SU-DHL-6 (cell line): ENCODE measurements at regions not wholly inside any gene's neighbourhood (a gene's known extent, or its start where the extent isn't known, plus 50 kb on each side); places are given as distances from the start of the nearest gene placed in this dataset.

ENCODE experiments used
- H2AFZ ChIP-seq: fragments of 200-600 bp; sonication (generic); 2 replicates; pipeline ENCODE4 v1.6.1; 2014; ENCODE audit warnings: low read depth, mild to moderate bottlenecking, moderate library complexity, mixed read lengths, antibody characterized with exemption, low read length; ENCODE audit not compliant: severe bottlenecking
- H3F3A ChIP-seq: fragments of 200-600 bp; shearing (Covaris generic); 2 replicates; pipeline ENCODE4 v1.6.0; 2016; ENCODE audit warnings: antibody characterized with exemption, mild to moderate bottlenecking; ENCODE audit not compliant: insufficient read depth
- H3K27ac ChIP-seq: fragments of 200-600 bp; sonication (generic); 2 replicates; pipeline ENCODE4 v1.5.1; 2016; ENCODE audit warnings: low read depth, mild to moderate bottlenecking, low read length, moderate library complexity, mixed read lengths
- H3K27me3 ChIP-seq: fragments of 200-600 bp; sonication (generic), shearing (Covaris generic); 2 replicates; pipeline ENCODE4 v1.6.0; 2014; ENCODE audit warnings: mild to moderate bottlenecking, low read length
- H3K36me3 ChIP-seq: fragments of 200-600 bp; sonication (generic); 2 replicates; pipeline ENCODE4 v1.6.1; 2014; ENCODE audit warnings: mild to moderate bottlenecking, low read length, mixed read lengths
- H3K4me2 ChIP-seq: fragments of 300-600, 200-600 bp; shearing (Covaris generic), sonication (generic); 2 replicates; pipeline ENCODE4 v1.6.0; 2014; ENCODE audit warnings: low read length, low read depth, mild to moderate bottlenecking; ENCODE audit not compliant: poor library complexity, severe bottlenecking
- H3K4me3 ChIP-seq: fragments of 200-600 bp; sonication (generic); 2 replicates; pipeline ENCODE4 v1.5.1; 2014; ENCODE audit warnings: antibody characterized with exemption, low read length, mild to moderate bottlenecking, mixed read lengths; ENCODE audit not compliant: insufficient read depth, poor library complexity, severe bottlenecking
- H3K79me2 ChIP-seq: fragments of 200-600 bp; sonication (generic); 2 replicates; pipeline ENCODE4 v1.6.1; 2014; ENCODE audit warnings: mild to moderate bottlenecking, low read length, moderate library complexity; ENCODE audit not compliant: insufficient read depth
- H3K9ac ChIP-seq: fragments of 200-600 bp; sonication (generic); 2 replicates; pipeline ENCODE4 v1.7.0; 2014; ENCODE audit warnings: mild to moderate bottlenecking, low read length
- H3K9me2 ChIP-seq: fragments of 200-600 bp; sonication (generic); replicated peaks from 2 replicates; pipeline ENCODE4 v1.6.1; 2014; ENCODE audit warnings: low read length; ENCODE audit not compliant: insufficient read depth
- H3K9me3 ChIP-seq: fragments of 200-600 bp; sonication (generic); 2 replicates; pipeline ENCODE4 v1.6.1; 2014; ENCODE audit warnings: low read length, mixed read lengths; ENCODE audit not compliant: insufficient read depth
- H4K20me1 ChIP-seq: fragments of 200-600 bp; sonication (generic); 2 replicates; pipeline ENCODE4 v1.6.1; 2014; ENCODE audit warnings: low read depth, mild to moderate bottlenecking, antibody characterized with exemption, low read length, moderate library complexity, mixed read lengths
- EZH2phosphoT487 ChIP-seq: fragments of 200-600 bp; sonication (generic), shearing (Covaris generic); conservative IDR thresholded peaks from 2 replicates; pipeline ENCODE4 v1.6.1; 2018; ENCODE audit warnings: mild to moderate bottlenecking, antibody characterized with exemption, low read length, moderate library complexity, mixed read lengths
- TF ChIP-seq, protein P1 (sequence below): fragments of 200-600 bp; sonication (generic); IDR thresholded peaks from one replicate; pipeline ENCODE4 v1.5.1; 2017; ENCODE audit warnings: antibody characterized with exemption, mild to moderate bottlenecking, low read length, moderate library complexity; ENCODE audit not compliant: insufficient read depth, poor library complexity, severe bottlenecking

DNA sequence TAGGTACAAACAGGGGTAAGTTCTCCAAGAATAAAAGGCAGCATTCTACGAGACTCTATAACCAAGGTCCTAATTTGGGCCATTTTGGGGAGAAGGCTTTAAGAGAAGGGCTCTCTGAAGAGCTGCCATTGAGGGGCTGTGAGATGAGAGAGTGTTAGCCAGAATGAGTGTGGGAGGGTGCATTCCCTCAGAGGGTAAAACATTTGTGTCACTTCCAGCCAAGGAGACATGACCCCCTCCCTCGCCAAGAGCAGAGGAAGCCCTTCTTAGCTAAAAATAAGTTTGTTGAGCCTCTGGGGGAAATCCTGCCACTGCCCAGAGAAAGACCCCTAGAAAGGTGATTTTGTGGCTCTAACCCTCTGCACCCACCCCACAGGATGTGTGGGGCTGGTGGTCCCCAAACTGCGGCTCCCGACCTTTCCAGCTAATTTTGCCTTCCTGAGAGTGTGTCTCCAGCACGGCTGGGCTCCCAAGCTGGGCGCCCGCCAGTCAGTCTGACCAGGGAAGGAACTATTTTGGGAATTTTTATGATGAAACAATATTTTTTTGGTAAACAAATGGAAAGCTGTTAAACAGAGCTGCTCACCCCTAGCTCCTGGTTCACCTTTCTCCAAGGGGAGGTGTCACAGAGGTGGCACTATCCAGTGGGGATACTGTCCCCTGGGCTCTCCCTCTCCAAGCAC, 65.9 kb upstream of the JDP2 start:
- Histone ChIP-seq H4K20me1 (no peaks in the 10 kb centered on the region), H3K79me2 (no peaks in the 10 kb centered on the region), H3K9me3 (no peaks in the 10 kb centered on the region), H3F3A (no peaks in the 10 kb centered on the region), H3K4me2 (no peak overlapping the region), H2AFZ (no peak overlapping the region), H3K9me2 (no peaks in the 10 kb centered on the region), H3K27ac (no peak overlapping the region), H3K9ac (no peak overlapping the region), H3K27me3 (no peaks in the 10 kb centered on the region), H3K36me3 (no peaks in the 10 kb centered on the region), H3K4me3 (no peak overlapping the region)
- TF ChIP-seq, protein P1, sequence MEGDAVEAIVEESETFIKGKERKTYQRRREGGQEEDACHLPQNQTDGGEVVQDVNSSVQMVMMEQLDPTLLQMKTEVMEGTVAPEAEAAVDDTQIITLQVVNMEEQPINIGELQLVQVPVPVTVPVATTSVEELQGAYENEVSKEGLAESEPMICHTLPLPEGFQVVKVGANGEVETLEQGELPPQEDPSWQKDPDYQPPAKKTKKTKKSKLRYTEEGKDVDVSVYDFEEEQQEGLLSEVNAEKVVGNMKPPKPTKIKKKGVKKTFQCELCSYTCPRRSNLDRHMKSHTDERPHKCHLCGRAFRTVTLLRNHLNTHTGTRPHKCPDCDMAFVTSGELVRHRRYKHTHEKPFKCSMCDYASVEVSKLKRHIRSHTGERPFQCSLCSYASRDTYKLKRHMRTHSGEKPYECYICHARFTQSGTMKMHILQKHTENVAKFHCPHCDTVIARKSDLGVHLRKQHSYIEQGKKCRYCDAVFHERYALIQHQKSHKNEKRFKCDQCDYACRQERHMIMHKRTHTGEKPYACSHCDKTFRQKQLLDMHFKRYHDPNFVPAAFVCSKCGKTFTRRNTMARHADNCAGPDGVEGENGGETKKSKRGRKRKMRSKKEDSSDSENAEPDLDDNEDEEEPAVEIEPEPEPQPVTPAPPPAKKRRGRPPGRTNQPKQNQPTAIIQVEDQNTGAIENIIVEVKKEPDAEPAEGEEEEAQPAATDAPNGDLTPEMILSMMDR = no peak
- TF ChIP-seq EZH2phosphoT487 = no peak

DNA sequence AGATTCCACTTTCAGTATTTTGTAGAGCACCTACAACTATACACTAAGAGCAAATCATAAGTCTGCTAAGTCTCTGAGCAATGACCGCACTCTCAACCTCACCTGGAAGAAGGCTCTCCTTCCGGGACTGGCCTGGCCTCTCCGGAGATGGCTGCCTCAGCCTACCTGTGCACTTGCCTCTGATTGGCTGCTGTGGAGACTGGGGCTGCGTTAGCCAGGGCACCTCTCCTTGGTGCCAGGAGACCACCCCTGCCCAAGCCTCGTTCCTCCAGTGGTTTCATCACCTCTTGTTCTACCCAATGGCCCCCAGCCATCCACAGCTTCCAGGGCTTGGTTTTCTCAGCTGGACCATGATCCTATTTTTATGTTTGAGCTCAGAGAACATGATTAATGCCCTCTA, 64.7 kb upstream of the JDP2 start:
- Histone ChIP-seq H3K4me2 (no peak overlapping the region), H3K4me3 (no peak overlapping the region), H2AFZ (no peak overlapping the region), H3K27me3 (no peaks in the 10 kb centered on the region), H4K20me1 (no peaks in the 10 kb centered on the region), H3K9me3 (no peaks in the 10 kb centered on the region), H3K27ac (no peak overlapping the region), H3K9me2 (no peaks in the 10 kb centered on the region), H3K79me2 (no peaks in the 10 kb centered on the region), H3F3A (no peaks in the 10 kb centered on the region), H3K36me3 (no peaks in the 10 kb centered on the region), H3K9ac (no peak overlapping the region)
- no peak for TF ChIP-seq EZH2phosphoT487
- TF ChIP-seq, protein P1 = no peak

DNA sequence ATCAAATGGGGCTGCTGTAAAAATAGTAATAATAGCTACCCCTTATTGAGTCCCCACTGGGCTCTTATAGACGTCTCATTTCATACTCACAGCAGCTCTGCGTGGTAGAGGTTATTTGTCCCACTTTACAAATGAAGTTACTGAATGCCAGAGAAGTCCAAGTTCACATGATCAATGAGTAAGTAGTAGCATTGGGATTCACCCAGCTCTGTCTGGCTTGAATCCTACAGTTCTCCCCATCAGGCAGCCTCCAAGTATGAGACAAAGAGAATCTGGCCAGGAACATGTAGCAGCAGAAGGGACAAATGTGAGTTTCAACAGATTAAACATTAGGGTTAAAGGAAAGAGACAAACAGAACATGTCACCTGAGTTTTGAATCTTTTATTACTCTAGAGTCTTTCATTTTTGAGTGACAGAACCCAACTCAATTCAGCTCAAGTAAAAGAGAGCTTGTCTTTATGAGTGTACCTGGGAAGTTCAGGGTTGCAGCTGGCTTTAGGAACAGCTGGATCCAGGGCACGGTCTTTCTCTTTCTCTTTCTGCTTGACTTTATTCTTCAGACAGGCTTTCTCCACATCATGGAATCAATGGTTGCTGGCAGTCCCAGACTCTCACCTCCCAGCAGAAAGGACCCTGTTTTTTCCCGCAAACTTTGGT, 64.1 kb upstream of the JDP2 start:
- no peak for TF ChIP-seq EZH2phosphoT487
- Histone ChIP-seq H2AFZ (no peak overlapping the region), H3K4me2 (no peak overlapping the region)

DNA sequence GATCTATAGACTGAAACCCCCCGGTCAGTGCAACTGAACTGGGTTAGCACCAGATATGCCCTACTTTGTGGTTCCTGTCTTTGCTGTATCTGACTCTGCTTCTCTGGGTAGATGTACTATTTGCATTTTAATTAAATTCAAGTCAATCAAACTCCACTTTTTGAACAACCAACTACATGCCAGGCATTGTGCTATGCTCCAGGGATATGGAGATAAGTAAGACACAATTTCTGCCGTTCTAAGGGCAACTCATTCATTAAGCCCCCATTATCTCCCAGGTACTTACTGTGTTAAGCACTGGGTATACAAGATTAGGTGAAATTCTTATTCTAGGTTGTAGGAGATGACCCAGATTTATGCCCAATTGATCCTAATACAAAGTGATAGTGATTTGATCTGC, 62.7 kb upstream of the JDP2 start:
- Histone ChIP-seq H3K9ac (no peak overlapping the region), H3K27me3 (no peaks in the 10 kb centered on the region), H4K20me1 (no peaks in the 10 kb centered on the region), H3K4me3 (no peak overlapping the region), H3K4me2 (no peak overlapping the region), H3F3A (no peaks in the 10 kb centered on the region), H3K9me3 (no peaks in the 10 kb centered on the region), H3K9me2 (no peaks in the 10 kb centered on the region), H3K36me3 (no peaks in the 10 kb centered on the region), H3K79me2 (no peaks in the 10 kb centered on the region), H3K27ac (no peak overlapping the region), H2AFZ (no peak overlapping the region)
- no peak for TF ChIP-seq EZH2phosphoT487
- TF ChIP-seq, protein P1 = no peak

More for the DNA sequence above, 64.1 kb upstream of the JDP2 start:
- Histone ChIP-seq H3K9me2 (no peaks in the 10 kb centered on the region), H4K20me1 (no peaks in the 10 kb centered on the region), H3K27ac (no peak overlapping the region), H3K4me3 (no peak overlapping the region), H3K27me3 (no peaks in the 10 kb centered on the region), H3K79me2 (no peaks in the 10 kb centered on the region), H3F3A (no peaks in the 10 kb centered on the region), H3K9me3 (no peaks in the 10 kb centered on the region), H3K9ac (no peak overlapping the region), H3K36me3 (no peaks in the 10 kb centered on the region)
